ENCODE measurements at regions not wholly inside any gene's neighbourhood (a gene's known extent, or its start where the extent isn't known, plus 50 kb on each side); places are given as distances from the start of the nearest gene placed in this dataset.

- Histone ChIP-seq H3K4me3 (no peak overlapping the region), H3K4me1 (replicated peaks in 1 of 2) (no peaks in the 10 kb centered on the region), H3K27ac (no peak overlapping the region)
- ATAC-seq (replicated peaks in 6 of 8), result peak in 1 of 8 experiments; percentile 33
- in situ Hi-C loops (cut with MboI; ENCODE audit: low pct_unique_long_range_greater_than_20kb in 2 of 9, low sequenced_read_pairs in 9 of 9, unreplicated experiment in 9 of 9), result no loop called here
- WGBS, 10 experiments, result 20 to 100% (median 83%) methylated on average over 1 to 5 of the region's 6 CpGs; no CpG with 5 or more reads in 1 of the 10 experiments
These were observed 723.6 kb downstream of the INHBA start for GRCh38 chr7:40979296-40979695.

- 40% methylated on average over 1 of the region's 1 CpG; no CpG with 5 or more reads in 9 of the 10 experiments for WGBS, 10 experiments
- Histone ChIP-seq H3K27ac (no peak overlapping the region), H3K4me1 (replicated peaks in 1 of 2) (no peaks in the 10 kb centered on the region), H3K4me3 (no peak overlapping the region)
- in situ Hi-C loops (cut with MboI; ENCODE audit: low pct_unique_long_range_greater_than_20kb in 2 of 9, low sequenced_read_pairs in 9 of 9, unreplicated experiment in 9 of 9), result no loop called here
- no peak for ATAC-seq (replicated peaks in 6 of 8)
These were observed 724.8 kb downstream of the INHBA start for GRCh38 chr7:40978047-40978446.

- in situ Hi-C loops (cut with MboI; ENCODE audit: low pct_unique_long_range_greater_than_20kb in 2 of 9, low sequenced_read_pairs in 9 of 9, unreplicated experiment in 9 of 9), result no loop called here
These were observed 725.4 kb downstream of the INHBA start for GRCh38 chr7:40977533-40977932.

GRCh38 chr7:40972426-40972825 is 730.5 kb downstream of the INHBA start:
- in situ Hi-C loops (cut with MboI; ENCODE audit: low pct_unique_long_range_greater_than_20kb in 2 of 9, low sequenced_read_pairs in 9 of 9, unreplicated experiment in 9 of 9), result no loop called here
- no peak for ATAC-seq (replicated peaks in 6 of 8)
- Histone ChIP-seq H3K4me1 (replicated peaks in 1 of 2) (no peaks in the 10 kb centered on the region), H3K27ac (no peak overlapping the region), H3K4me3 (no peak overlapping the region)
- 43 to 100% (median 77%) methylated on average over 1 of the region's 1 CpG; no CpG with 5 or more reads in 6 of the 10 experiments for WGBS, 10 experiments

More at GRCh38 chr7:40977533-40977932, 725.4 kb downstream of the INHBA start:
- H3K4me1 ChIP-seq (replicated peaks in 1 of 2), result no peaks in the 10 kb centered on the region
- 56 to 100% (median 100%) methylated on average over 1 of the region's 1 CpG; no CpG with 5 or more reads in 4 of the 10 experiments for WGBS, 10 experiments
- no peak overlapping the region for H3K4me3 ChIP-seq
- no peak overlapping the region for H3K27ac ChIP-seq
- ATAC-seq (replicated peaks in 6 of 8), result no peak

- WGBS, 10 experiments, result 17 to 100% (median 84%) methylated on average over 1 of the region's 1 CpG; no CpG with 5 or more reads in 4 of the 10 experiments
- in situ Hi-C loops (cut with MboI; ENCODE audit: low pct_unique_long_range_greater_than_20kb in 2 of 9, low sequenced_read_pairs in 9 of 9, unreplicated experiment in 9 of 9), result no loop called here
- Histone ChIP-seq H3K4me3 (no peak overlapping the region), H3K4me1 (replicated peaks in 1 of 2) (no peaks in the 10 kb centered on the region), H3K27ac (no peak overlapping the region)
- ATAC-seq (replicated peaks in 6 of 8), result no peak
These were observed 733.2 kb downstream of the INHBA start for GRCh38 chr7:40969641-40970040.

- in situ Hi-C loops (cut with MboI; ENCODE audit: low pct_unique_long_range_greater_than_20kb in 2 of 9, low sequenced_read_pairs in 9 of 9, unreplicated experiment in 9 of 9), result no loop called here
- H3K4me1 ChIP-seq (replicated peaks in 1 of 2), result no peaks in the 10 kb centered on the region
- H3K4me3 ChIP-seq, result no peak overlapping the region
- no peak for ATAC-seq (replicated peaks in 6 of 8)
- no peak overlapping the region for H3K27ac ChIP-seq
- WGBS, 10 experiments, result 0 to 88% (median 71%) methylated on average over 1 to 2 of the region's 2 CpGs; no CpG with 5 or more reads in 1 of the 10 experiments
These were observed 736.2 kb downstream of the INHBA start for GRCh38 chr7:40966693-40967092.

GRCh38 chr7:40965774-40966173 is 737.1 kb downstream of the INHBA start:
- H3K27ac ChIP-seq, result no peak overlapping the region
- in situ Hi-C loops (cut with MboI; ENCODE audit: low pct_unique_long_range_greater_than_20kb in 2 of 9, low sequenced_read_pairs in 9 of 9, unreplicated experiment in 9 of 9), result no loop called here
- H3K4me1 ChIP-seq (replicated peaks in 1 of 2), result no peaks in the 10 kb centered on the region
- WGBS, 10 experiments, result 40 to 100% (median 97%) methylated on average over 1 of the region's 1 CpG; no CpG with 5 or more reads in 2 of the 10 experiments
- no peak for ATAC-seq (replicated peaks in 6 of 8)
- no peak overlapping the region for H3K4me3 ChIP-seq

- H3K27ac ChIP-seq, result no peak overlapping the region
- no peak overlapping the region for H3K4me3 ChIP-seq
- WGBS, 10 experiments, result 36 to 100% (median 90%) methylated on average over 1 of the region's 1 CpG; no CpG with 5 or more reads in 4 of the 10 experiments
- H3K4me1 ChIP-seq (replicated peaks in 1 of 2), result no peaks in the 10 kb centered on the region
- in situ Hi-C loops (cut with MboI; ENCODE audit: low pct_unique_long_range_greater_than_20kb in 2 of 9, low sequenced_read_pairs in 9 of 9, unreplicated experiment in 9 of 9), result no loop called here
- no peak for ATAC-seq (replicated peaks in 6 of 8)
These were observed 737.9 kb downstream of the INHBA start for GRCh38 chr7:40965016-40965415.

GRCh38 chr7:40964610-40965009 is 738.3 kb downstream of the INHBA start:
- in situ Hi-C loops (cut with MboI; ENCODE audit: low pct_unique_long_range_greater_than_20kb in 2 of 9, low sequenced_read_pairs in 9 of 9, unreplicated experiment in 9 of 9), result no loop called here

GRCh38 chr7:40959955-40960354 is 742.9 kb downstream of the INHBA start:
- no peak overlapping the region for H3K4me3 ChIP-seq
- in situ Hi-C loops (cut with MboI; ENCODE audit: low pct_unique_long_range_greater_than_20kb in 2 of 9, low sequenced_read_pairs in 9 of 9, unreplicated experiment in 9 of 9), result no loop called here
- no peak overlapping the region for H3K27ac ChIP-seq
- no peaks in the 10 kb centered on the region for H3K4me1 ChIP-seq (replicated peaks in 1 of 2)
- no peak for ATAC-seq (replicated peaks in 6 of 8)
- 50 to 83% methylated on average over 1 of the region's 1 CpG; no CpG with 5 or more reads in 8 of the 10 experiments for WGBS, 10 experiments

More at GRCh38 chr7:40964610-40965009, 738.3 kb downstream of the INHBA start:
- H3K4me1 ChIP-seq (replicated peaks in 1 of 2), result no peaks in the 10 kb centered on the region
- ATAC-seq (replicated peaks in 6 of 8), result no peak
- no peak overlapping the region for H3K27ac ChIP-seq
- WGBS, 10 experiments, result 50 to 100% (median 82%) methylated on average over 1 to 2 of the region's 2 CpGs; no CpG with 5 or more reads in 4 of the 10 experiments
- no peak overlapping the region for H3K4me3 ChIP-seq

- ATAC-seq (replicated peaks in 6 of 8), result no peak
- Histone ChIP-seq H3K4me3 (no peak overlapping the region), H3K4me1 (replicated peaks in 1 of 2) (no peaks in the 10 kb centered on the region), H3K27ac (no peak overlapping the region)
- in situ Hi-C loops (cut with MboI; ENCODE audit: low pct_unique_long_range_greater_than_20kb in 2 of 9, low sequenced_read_pairs in 9 of 9, unreplicated experiment in 9 of 9), result no loop called here
- 60 to 100% (median 88%) methylated on average over 1 to 3 of the region's 5 CpGs; no CpG with 5 or more reads in 1 of the 10 experiments for WGBS, 10 experiments
These were observed 754.7 kb downstream of the INHBA start for GRCh38 chr7:40948239-40948638.

GRCh38 chr7:40947566-40947965 is 755.3 kb downstream of the INHBA start:
- no peak overlapping the region for H3K4me3 ChIP-seq
- H3K4me1 ChIP-seq (replicated peaks in 1 of 2), result no peaks in the 10 kb centered on the region
- no peak for ATAC-seq (replicated peaks in 6 of 8)
- in situ Hi-C loops (cut with MboI; ENCODE audit: low pct_unique_long_range_greater_than_20kb in 2 of 9, low sequenced_read_pairs in 9 of 9, unreplicated experiment in 9 of 9), result no loop called here
- no peak overlapping the region for H3K27ac ChIP-seq

GRCh38 chr7:40946549-40946948 is 756.3 kb downstream of the INHBA start:
- 13 to 89% (median 75%) methylated on average over 1 of the region's 1 CpG for WGBS, 10 experiments
- no peak for ATAC-seq (replicated peaks in 6 of 8)
- in situ Hi-C loops (cut with MboI; ENCODE audit: low pct_unique_long_range_greater_than_20kb in 2 of 9, low sequenced_read_pairs in 9 of 9, unreplicated experiment in 9 of 9), result no loop called here
- no peak overlapping the region for H3K4me3 ChIP-seq
- H3K4me1 ChIP-seq (replicated peaks in 1 of 2), result no peaks in the 10 kb centered on the region
- no peak overlapping the region for H3K27ac ChIP-seq

- in situ Hi-C loops (cut with MboI; ENCODE audit: low pct_unique_long_range_greater_than_20kb in 2 of 9, low sequenced_read_pairs in 9 of 9, unreplicated experiment in 9 of 9), result no loop called here
- H3K4me3 ChIP-seq, result no peak overlapping the region
- 40 to 100% (median 95%) methylated on average over 1 to 2 of the region's 2 CpGs; no CpG with 5 or more reads in 6 of the 10 experiments for WGBS, 10 experiments
- no peaks in the 10 kb centered on the region for H3K4me1 ChIP-seq (replicated peaks in 1 of 2)
- no peak overlapping the region for H3K27ac ChIP-seq
- no peak for ATAC-seq (replicated peaks in 6 of 8)
These were observed 757.1 kb downstream of the INHBA start for GRCh38 chr7:40945788-40946187.
